ENCODE measurements at regions not wholly inside any gene's neighbourhood (a gene's known extent, or its start where the extent isn't known, plus 50 kb on each side); places are given as distances from the start of the nearest gene placed in this dataset.

DNA sequence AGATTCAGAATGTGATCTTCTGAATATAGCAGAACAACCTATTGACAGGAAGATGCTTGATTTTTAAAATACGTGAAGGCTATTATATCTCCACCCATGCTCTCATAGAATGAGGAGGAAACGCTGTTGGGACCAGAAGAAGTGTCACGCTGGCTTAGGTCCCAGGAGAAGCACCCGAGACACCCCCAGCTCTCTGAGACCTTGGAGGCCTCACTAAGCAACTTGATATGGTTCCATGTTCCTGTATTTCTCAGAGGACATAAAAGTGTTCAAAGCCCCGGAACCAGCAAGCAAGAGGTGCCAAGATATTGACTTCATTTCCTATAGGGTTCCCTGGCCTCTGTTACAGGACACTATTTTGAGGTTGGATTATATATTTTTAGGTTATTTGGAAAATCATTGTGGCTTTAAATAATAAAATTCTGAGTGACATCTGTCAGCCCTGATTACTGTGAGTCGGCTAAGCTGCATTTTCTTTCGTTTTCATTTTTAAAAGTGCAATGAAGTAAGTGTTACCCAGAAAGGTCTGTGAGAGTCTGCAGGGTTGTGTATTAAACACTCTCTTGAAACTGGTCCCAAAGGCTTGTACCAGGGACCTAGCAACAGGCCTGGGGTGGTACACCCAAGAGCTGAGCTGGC, 400.0 kb downstream of the SOX9 start:
- intact Hi-C loops (cut with micrococcal nuclease): no loop called here
- H3K4me3 Mint-ChIP-seq: no peak overlapping the region
- DNase-seq: no peak
- no peaks in the 10 kb centered on the region for H3K36me3 ChIP-seq (ENCODE audit: control insufficient read depth, insufficient read depth, low read length)
- H3K9me3 ChIP-seq (ENCODE audit: control insufficient read depth, insufficient read depth, low read length): no peaks in the 10 kb centered on the region
- no peaks in the 10 kb centered on the region for H3K4me1 ChIP-seq (ENCODE audit: control insufficient read depth, insufficient read depth, low read length)
- H3K27me3 ChIP-seq (ENCODE audit: control insufficient read depth, insufficient read depth, low read length): no peaks in the 10 kb centered on the region
- TF ChIP-seq, protein P1, sequence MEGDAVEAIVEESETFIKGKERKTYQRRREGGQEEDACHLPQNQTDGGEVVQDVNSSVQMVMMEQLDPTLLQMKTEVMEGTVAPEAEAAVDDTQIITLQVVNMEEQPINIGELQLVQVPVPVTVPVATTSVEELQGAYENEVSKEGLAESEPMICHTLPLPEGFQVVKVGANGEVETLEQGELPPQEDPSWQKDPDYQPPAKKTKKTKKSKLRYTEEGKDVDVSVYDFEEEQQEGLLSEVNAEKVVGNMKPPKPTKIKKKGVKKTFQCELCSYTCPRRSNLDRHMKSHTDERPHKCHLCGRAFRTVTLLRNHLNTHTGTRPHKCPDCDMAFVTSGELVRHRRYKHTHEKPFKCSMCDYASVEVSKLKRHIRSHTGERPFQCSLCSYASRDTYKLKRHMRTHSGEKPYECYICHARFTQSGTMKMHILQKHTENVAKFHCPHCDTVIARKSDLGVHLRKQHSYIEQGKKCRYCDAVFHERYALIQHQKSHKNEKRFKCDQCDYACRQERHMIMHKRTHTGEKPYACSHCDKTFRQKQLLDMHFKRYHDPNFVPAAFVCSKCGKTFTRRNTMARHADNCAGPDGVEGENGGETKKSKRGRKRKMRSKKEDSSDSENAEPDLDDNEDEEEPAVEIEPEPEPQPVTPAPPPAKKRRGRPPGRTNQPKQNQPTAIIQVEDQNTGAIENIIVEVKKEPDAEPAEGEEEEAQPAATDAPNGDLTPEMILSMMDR (IDR thresholded peaks at IDR 0.05): no peak
- no peaks in the 10 kb centered on the region for H3K36me3 Mint-ChIP-seq
- no peak overlapping the region for H3K27ac Mint-ChIP-seq
- H3K4me3 ChIP-seq (ENCODE audit: low read length): no peak overlapping the region
- 82% methylated on average over 7 of the region's 7 CpGs for WGBS (ENCODE audit: insufficient coverage)
- H3K27ac ChIP-seq (ENCODE audit: low read length): no peak overlapping the region
- H3K27me3 Mint-ChIP-seq (ENCODE audit: low read depth in 2 of 2): peaks cover 7 to 10% of the 10 kb centered on the region in 2 donors
- H3K4me1 Mint-ChIP-seq: no peaks in the 10 kb centered on the region
- no peak for ATAC-seq
- H3K9me3 Mint-ChIP-seq: no peaks in the 10 kb centered on the region

DNA sequence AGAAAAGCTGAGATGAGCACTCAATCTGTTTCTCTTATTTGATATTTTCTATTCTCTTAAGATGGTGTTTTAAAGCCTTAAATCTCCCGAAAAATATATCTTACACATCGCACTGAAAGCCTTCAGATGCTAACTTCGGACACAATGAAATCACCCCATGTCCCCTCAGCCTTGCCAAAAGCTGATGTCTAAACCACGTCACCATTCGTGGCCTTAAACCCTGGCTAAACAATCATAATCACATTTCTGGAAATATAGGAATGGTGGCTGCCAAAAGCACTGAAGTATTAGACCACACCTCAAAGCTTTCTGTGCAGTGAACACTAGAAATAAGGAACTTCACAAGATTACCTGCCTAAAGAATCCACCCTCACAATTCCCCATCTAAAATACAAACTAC, 402.7 kb downstream of the SOX9 start:
- H3K4me1 ChIP-seq (ENCODE audit: control insufficient read depth, insufficient read depth, low read length): no peaks in the 10 kb centered on the region
- H3K27ac ChIP-seq (ENCODE audit: low read length): no peak overlapping the region
- no peaks in the 10 kb centered on the region for H3K36me3 ChIP-seq (ENCODE audit: control insufficient read depth, insufficient read depth, low read length)
- ATAC-seq: no peak
- H3K4me1 Mint-ChIP-seq: no peaks in the 10 kb centered on the region
- no peaks in the 10 kb centered on the region for H3K27me3 ChIP-seq (ENCODE audit: control insufficient read depth, insufficient read depth, low read length)
- no peak overlapping the region for H3K27ac Mint-ChIP-seq
- WGBS (ENCODE audit: insufficient coverage): 78% methylated on average over 5 of the region's 5 CpGs
- no peak for DNase-seq
- no peaks in the 10 kb centered on the region for H3K9me3 Mint-ChIP-seq
- H3K4me3 ChIP-seq (ENCODE audit: low read length): no peak overlapping the region
- TF ChIP-seq, protein P1 (IDR thresholded peaks at IDR 0.05): no peak
- no peaks in the 10 kb centered on the region for H3K9me3 ChIP-seq (ENCODE audit: control insufficient read depth, insufficient read depth, low read length)
- no peaks in the 10 kb centered on the region for H3K36me3 Mint-ChIP-seq
- no peaks in the 10 kb centered on the region for H3K27me3 Mint-ChIP-seq (ENCODE audit: low read depth in 2 of 2)
- intact Hi-C loops (cut with micrococcal nuclease): no loop called here
- no peak overlapping the region for H3K4me3 Mint-ChIP-seq

DNA sequence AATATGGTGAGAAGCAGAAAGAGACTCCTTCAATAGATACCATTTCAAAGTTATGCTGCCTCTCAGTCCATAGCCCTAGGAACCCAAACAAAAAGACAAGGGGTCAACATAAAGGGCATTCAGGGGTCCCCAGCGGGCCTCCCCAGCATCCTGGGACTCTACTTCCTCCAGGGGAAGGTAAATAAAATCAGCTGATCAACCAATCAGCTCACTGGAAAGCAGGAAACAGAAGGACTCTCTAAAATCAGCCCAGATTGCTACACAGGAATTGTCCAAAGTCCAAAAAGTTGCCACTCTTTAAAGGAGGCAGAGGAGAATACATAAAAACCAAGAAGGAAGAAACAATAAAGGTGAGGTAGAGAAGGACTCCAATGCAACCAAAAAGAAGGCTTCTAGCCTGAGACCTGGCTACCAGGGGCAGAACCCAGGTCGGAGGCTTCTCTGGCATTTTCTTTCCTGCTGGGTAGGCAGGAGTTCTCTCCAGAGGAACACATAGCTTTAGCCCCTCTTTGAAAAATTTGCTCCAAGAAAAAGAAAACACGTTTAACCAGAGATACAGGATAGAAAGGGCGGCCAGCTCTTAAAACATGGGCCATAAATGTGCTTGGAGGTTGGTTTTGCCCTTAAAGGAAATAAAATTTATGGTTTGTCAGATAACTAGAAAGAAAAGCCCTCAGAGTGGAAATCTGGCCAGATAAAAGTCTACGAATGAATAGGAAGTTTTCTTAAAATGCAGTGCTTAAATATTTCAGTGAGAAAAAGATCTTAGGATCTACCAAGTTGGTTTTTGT, 404.6 kb downstream of the SOX9 start:
- no peaks in the 10 kb centered on the region for H3K4me1 ChIP-seq (ENCODE audit: control insufficient read depth, insufficient read depth, low read length)
- no peak for DNase-seq
- H3K4me3 Mint-ChIP-seq: no peak overlapping the region
- no peaks in the 10 kb centered on the region for H3K36me3 Mint-ChIP-seq
- WGBS (ENCODE audit: insufficient coverage): 15% methylated on average over 5 of the region's 5 CpGs
- H3K27ac ChIP-seq (ENCODE audit: low read length): no peak overlapping the region
- no peaks in the 10 kb centered on the region for H3K27me3 Mint-ChIP-seq (ENCODE audit: low read depth in 2 of 2)
- intact Hi-C loops (cut with micrococcal nuclease): no loop called here
- no peaks in the 10 kb centered on the region for H3K36me3 ChIP-seq (ENCODE audit: control insufficient read depth, insufficient read depth, low read length)
- TF ChIP-seq, protein P1 (IDR thresholded peaks at IDR 0.05): no peak
- no peak for ATAC-seq
- no peaks in the 10 kb centered on the region for H3K9me3 Mint-ChIP-seq
- H3K4me3 ChIP-seq (ENCODE audit: low read length): no peak overlapping the region
- no peaks in the 10 kb centered on the region for H3K27me3 ChIP-seq (ENCODE audit: control insufficient read depth, insufficient read depth, low read length)
- H3K9me3 ChIP-seq (ENCODE audit: control insufficient read depth, insufficient read depth, low read length): no peaks in the 10 kb centered on the region
- H3K4me1 Mint-ChIP-seq: no peaks in the 10 kb centered on the region
- H3K27ac Mint-ChIP-seq: no peak overlapping the region

Data from natural killer cell (primary cell).